HCT116 (cell line): ENCODE measurements at regions not wholly inside any gene's neighbourhood (a gene's known extent, or its start where the extent isn't known, plus 50 kb on each side); places are given as distances from the start of the nearest gene placed in this dataset.

Experiments
- ATAC-seq: fragments of 200-7000 bp; cut with Tn5 transposase; 2 replicates; pipeline ENCODE4 v1.9.1; 2020; ENCODE audit warnings: mild to moderate bottlenecking, moderate library complexity
- BruUV-seq: library from RNA; stranded (reverse); fragments of 400-500 nt; replicated peaks from 2 replicates; lab custom pipeline; 2021; lab: Mats Ljungman, UMichigan
- CTCF ChIA-PET: fragments of 300-600 bp; sonication (Branson Sonifier 250); formaldehyde crosslinking; loops from one replicate; lab custom pipeline; 2021; ENCODE audit warnings: antibody characterized with exemption; lab: Charles Lee
- POLR2A ChIA-PET: fragments of 300-600, 350-600 bp; sonication (Branson Sonifier 250); formaldehyde crosslinking; loops from one replicate; lab custom pipeline; 2021; ENCODE audit warnings: antibody characterized with exemption; lab: Charles Lee
- RAD21 ChIA-PET, 2 experiments: fragments of 300-600 bp; sonication (Branson Sonifier 250); formaldehyde crosslinking; loops; one replicate each; lab custom pipeline; 2023; ENCODE audit warnings: low total read pairs in 2 of 2; ENCODE audit not compliant: uncharacterized antibody in 2 of 2, unreplicated experiment in 2 of 2, low non-redundant PET in 1 of 2; lab: Charles Lee
- DNase-seq: peaks from one replicate; pipeline ENCODE4 v3.0.0-alpha.2; 2010; ENCODE audit warnings: low read depth, low spot score
- H2AFZ ChIP-seq: fragments of 200-600 bp; shearing (Covaris generic), sonication (generic); 2 replicates; pipeline ENCODE4 v1.6.1; 2017; ENCODE audit warnings: low read depth, mixed run types, mixed read lengths, antibody characterized with exemption, low read length; ENCODE audit not compliant: poor library complexity, severe bottlenecking
- H3K27ac ChIP-seq: 2 replicates; pipeline ENCODE4 v1.5.1; 2012; ENCODE audit warnings: low read depth, low read length
- H3K27me3 ChIP-seq: fragments of 200-600 bp; sonication (generic); 2 replicates; pipeline ENCODE4 v1.6.1; 2016; ENCODE audit warnings: mixed run types, low read length, mixed read lengths; ENCODE audit not compliant: insufficient read depth
- H3K36me3 ChIP-seq, 2 experiments: fragments of 200-500 bp in 1 of 2; fragments of 200-600 bp in 1 of 2; sonication (Bioruptor generic) in 1 of 2; sonication (generic) in 1 of 2; 2 replicates each; pipeline versions ENCODE4 v1.5.1 to v1.6.1; 2014 to 2016; ENCODE audit warnings: low read length in 2 of 2, inconsistent platforms in 1 of 2, mixed read lengths in 1 of 2, mixed run types in 1 of 2; ENCODE audit not compliant: insufficient read depth in 2 of 2, control insufficient read depth in 1 of 2
- H3K4me1 ChIP-seq, 2 experiments: fragments of 200-600 bp in 1 of 2; sonication (generic) in 1 of 2; 2 replicates each; pipeline versions ENCODE4 v1.5.1 to v1.6.1; 2012 to 2017; ENCODE audit warnings: low read length in 2 of 2, inconsistent platforms in 1 of 2, mild to moderate bottlenecking in 1 of 2, mixed read lengths in 1 of 2, mixed run types in 1 of 2, moderate library complexity in 1 of 2; ENCODE audit not compliant: insufficient read depth in 2 of 2, control insufficient read depth in 1 of 2
- H3K4me2 ChIP-seq: fragments of 200-600 bp; sonication (generic); 2 replicates; pipeline ENCODE4 v1.6.1; 2017; ENCODE audit warnings: mixed run types, low read length, mixed read lengths
- H3K4me3 ChIP-seq, 2 experiments: fragments of 200-600 bp in 1 of 2; sonication (generic) in 1 of 2; replicated peaks in 1 of 2; 2 replicates each; pipeline ENCODE4 v1.5.1; 2011 to 2016; ENCODE audit warnings: low read length in 2 of 2, control low read depth in 1 of 2, low read depth in 1 of 2, mild to moderate bottlenecking in 1 of 2, mixed read lengths in 1 of 2, mixed run types in 1 of 2
- H3K79me2 ChIP-seq: fragments of 200-600 bp; sonication (generic); 2 replicates; pipeline ENCODE4 v1.6.1; 2017; ENCODE audit warnings: mild to moderate bottlenecking, mixed run types, low read length, moderate library complexity, mixed read lengths; ENCODE audit not compliant: insufficient read depth
- H3K9ac ChIP-seq: fragments of 200-600 bp; sonication (generic); 2 replicates; pipeline ENCODE4 v1.6.1; 2016; ENCODE audit warnings: low read length, mixed read lengths
- H3K9me2 ChIP-seq: fragments of 200-600 bp; sonication (generic), shearing (Covaris generic); 2 replicates; pipeline ENCODE4 v1.6.1; 2017; ENCODE audit warnings: mixed run types, mild to moderate bottlenecking, moderate library complexity; ENCODE audit not compliant: insufficient read depth
- H3K9me3 ChIP-seq, 2 experiments: fragments of 200-500 bp in 1 of 2; fragments of 200-600 bp in 1 of 2; sonication (Bioruptor generic) in 1 of 2; sonication (generic) in 1 of 2; 2 replicates each; pipeline ENCODE4 v1.6.1; 2014 to 2017; ENCODE audit warnings: low read length in 2 of 2, mixed read lengths in 2 of 2, inconsistent platforms in 1 of 2, low read depth in 1 of 2, mild to moderate bottlenecking in 1 of 2, mixed run types in 1 of 2, moderate library complexity in 1 of 2; ENCODE audit not compliant: control insufficient read depth in 1 of 2, insufficient read depth in 1 of 2
- H4K20me1 ChIP-seq: fragments of 200-600 bp; sonication (generic), shearing (Covaris generic); 2 replicates; pipeline ENCODE4 v1.6.1; 2017; ENCODE audit warnings: mixed run types, mild to moderate bottlenecking, moderate library complexity; ENCODE audit not compliant: insufficient read depth
- CBX3 ChIP-seq: IDR thresholded peaks from 2 replicates; pipeline ENCODE4 v1.6.1; 2012; ENCODE audit warnings: low read depth
- CEBPB ChIP-seq: IDR thresholded peaks from 2 replicates; pipeline ENCODE4 v1.6.1; 2012; ENCODE audit warnings: low read depth
- CTCF ChIP-seq, 3 experiments: fragments of 200-600 bp in 1 of 3; sonication (generic) in 1 of 3; IDR thresholded peaks in 2 of 3; conservative IDR thresholded peaks in 1 of 3; 2 replicates each; pipeline ENCODE4 v1.5.1; 2012 to 2017; ENCODE audit warnings: low read depth in 2 of 3, low read length in 2 of 3, antibody characterized with exemption in 1 of 3, borderline replicate concordance in 1 of 3, control low read depth in 1 of 3, mild to moderate bottlenecking in 1 of 3, mixed read lengths in 1 of 3, mixed run types in 1 of 3, moderate library complexity in 1 of 3; ENCODE audit not compliant: insufficient read depth in 1 of 3
- EGR1 ChIP-seq: IDR thresholded peaks from 2 replicates; pipeline ENCODE4 v1.6.1; 2012; ENCODE audit warnings: low read depth
- ELF1 ChIP-seq: IDR thresholded peaks from 2 replicates; pipeline ENCODE4 v1.6.1; 2012; ENCODE audit warnings: low read depth, borderline replicate concordance
- EZH2phosphoT487 ChIP-seq: fragments of 200-600 bp; IDR thresholded peaks from 2 replicates; pipeline ENCODE4 v1.6.1; 2018; ENCODE audit warnings: antibody characterized with exemption, borderline replicate concordance
- FOSL1 ChIP-seq: IDR thresholded peaks from 2 replicates; pipeline ENCODE4 v1.6.1; 2012; ENCODE audit warnings: low read depth
- JUND ChIP-seq: IDR thresholded peaks from 2 replicates; pipeline ENCODE4 v1.6.1; 2012
- MAX ChIP-seq: IDR thresholded peaks from 2 replicates; pipeline ENCODE4 v1.6.1; 2012
- POLR2A ChIP-seq: IDR thresholded peaks from 2 replicates; pipeline ENCODE4 v1.7.0; 2011; ENCODE audit warnings: borderline replicate concordance; ENCODE audit not compliant: insufficient read depth, insufficient read length; ENCODE audit errors: extremely low read depth
- POLR2AphosphoS5 ChIP-seq: IDR thresholded peaks from 2 replicates; pipeline ENCODE4 v1.6.1; 2011; ENCODE audit warnings: mild to moderate bottlenecking, low read depth, low read length, moderate library complexity
- RAD21 ChIP-seq: IDR thresholded peaks from 2 replicates; pipeline ENCODE4 v1.6.1; 2012; ENCODE audit warnings: low read depth, mild to moderate bottlenecking
- SIN3A ChIP-seq: IDR thresholded peaks from 2 replicates; pipeline ENCODE4 v1.6.1; 2012; ENCODE audit warnings: low read depth
- SP1 ChIP-seq: IDR thresholded peaks from 2 replicates; pipeline ENCODE4 v1.6.1; 2012; ENCODE audit warnings: low read depth
- SRF ChIP-seq: IDR thresholded peaks from 2 replicates; pipeline ENCODE4 v1.6.1; 2012; ENCODE audit warnings: low read depth
- TCF7L2 ChIP-seq: IDR thresholded peaks from 2 replicates; pipeline ENCODE4 v1.7.0; 2011; ENCODE audit warnings: borderline replicate concordance, inconsistent platforms; ENCODE audit not compliant: insufficient read depth, insufficient read length; ENCODE audit errors: extremely low read depth
- ZFX ChIP-seq: fragments of 450-650 bp; IDR thresholded peaks from 2 replicates; pipeline ENCODE4 v1.6.1; 2017
- intact Hi-C: fragments of 100-400 bp; cut with micrococcal nuclease; formaldehyde crosslinking; loops from 2 replicates; pipeline ENCODE4 v1.10.0; 2022

- RAD21 ChIA-PET, result no interaction called here
- H3K9me2 ChIP-seq, result no peaks in the 10 kb centered on the region
- H3K9ac ChIP-seq, result no peak overlapping the region
- CTCF ChIA-PET, result interaction anchor here (4.4 kb wide), 1 partner anchor 412 kb away, joined by 99 read pairs; no protein-coding TSS in a partner anchor
- H3K4me1 ChIP-seq, result no peaks in the 10 kb centered on the region
- no peak overlapping the region for H3K4me3 ChIP-seq
- no peak for TF ChIP-seq ELF1
- TF ChIP-seq CTCF (IDR thresholded peaks at IDR 0.05 in 2 of 3, conservative IDR thresholded peaks at IDR 0.05 in 1 of 3; ENCODE audit: borderline replicate concordance in 1 of 3, insufficient read depth in 1 of 3, low read depth in 2 of 3, low read length in 2 of 3), result no peak
- no peak for TF ChIP-seq TCF7L2
- TF ChIP-seq SIN3A, result no peak
- TF ChIP-seq SP1, result no peak
- TF ChIP-seq SRF, result no peak
- no peak for TF ChIP-seq POLR2A
- no peak for TF ChIP-seq EGR1
- peaks cover 22% of the 10 kb centered on the region; the same call in 1 of the 2 replicates for H3K27me3 ChIP-seq
- BruUV-seq, result no TSS peak
- H4K20me1 ChIP-seq, result no peaks in the 10 kb centered on the region
- H2AFZ ChIP-seq, result no peak overlapping the region
- H3K4me2 ChIP-seq, result no peak overlapping the region
- ATAC-seq (no peak), DNase-seq (no peak)
- no peaks in the 10 kb centered on the region for H3K9me3 ChIP-seq
- intact Hi-C loops, result no loop called here
- H3K27ac ChIP-seq, result no peak overlapping the region
- no peaks in the 10 kb centered on the region for H3K36me3 ChIP-seq
- H3K79me2 ChIP-seq, result no peaks in the 10 kb centered on the region
- POLR2A ChIA-PET, result no interaction called here
Observed at GRCh38 chr14:65826946-65827345, 414.4 kb downstream of the FUT8 start.

GRCh38 chr14:65827520-65827919 lies 415.0 kb downstream of the FUT8 start:
- peaks cover 22% of the 10 kb centered on the region; the same call in 1 of the 2 replicates for H3K27me3 ChIP-seq
- no peaks in the 10 kb centered on the region for H4K20me1 ChIP-seq
- H3K79me2 ChIP-seq, result no peaks in the 10 kb centered on the region
- RAD21 ChIA-PET, result no interaction called here
- H3K9me3 ChIP-seq, result no peaks in the 10 kb centered on the region
- H3K4me3 ChIP-seq, result no peak overlapping the region
- no peak overlapping the region for H3K9ac ChIP-seq
- DNase-seq, result no peak
- H3K36me3 ChIP-seq, result no peaks in the 10 kb centered on the region
- intact Hi-C loops, result no loop called here
- TF ChIP-seq SP1 (no peak), CEBPB (no peak), EGR1 (no peak), JUND (no peak), POLR2AphosphoS5 (no peak), EZH2phosphoT487 (no peak), ZFX (no peak), CTCF (IDR thresholded peaks at IDR 0.05 in 2 of 3, conservative IDR thresholded peaks at IDR 0.05 in 1 of 3; ENCODE audit: borderline replicate concordance in 1 of 3, insufficient read depth in 1 of 3, low read depth in 2 of 3, low read length in 2 of 3) (no peak), SRF (no peak), ELF1 (no peak), POLR2A (no peak), CBX3 (no peak), FOSL1 (no peak), MAX (no peak), RAD21 (no peak), SIN3A (no peak)
- TF ChIP-seq, all 23 proteins: peak for 0
- Histone ChIP-seq H3K4me2 (no peak overlapping the region), H3K4me1 (no peaks in the 10 kb centered on the region), H2AFZ (no peak overlapping the region), H3K9me2 (no peaks in the 10 kb centered on the region), H3K27ac (no peak overlapping the region)
- no peak for ATAC-seq
- ChIA-PET POLR2A (no interaction called here), CTCF (interaction anchor here (1.0 kb wide), 1 partner anchor 663 kb away, joined by 3 read pairs; no protein-coding TSS in a partner anchor)
- BruUV-seq, result no TSS peak
